ENCODE measurements at regions not wholly inside any gene's neighbourhood (a gene's known extent, or its start where the extent isn't known, plus 50 kb on each side); places are given as distances from the start of the nearest gene placed in this dataset.

DNA sequence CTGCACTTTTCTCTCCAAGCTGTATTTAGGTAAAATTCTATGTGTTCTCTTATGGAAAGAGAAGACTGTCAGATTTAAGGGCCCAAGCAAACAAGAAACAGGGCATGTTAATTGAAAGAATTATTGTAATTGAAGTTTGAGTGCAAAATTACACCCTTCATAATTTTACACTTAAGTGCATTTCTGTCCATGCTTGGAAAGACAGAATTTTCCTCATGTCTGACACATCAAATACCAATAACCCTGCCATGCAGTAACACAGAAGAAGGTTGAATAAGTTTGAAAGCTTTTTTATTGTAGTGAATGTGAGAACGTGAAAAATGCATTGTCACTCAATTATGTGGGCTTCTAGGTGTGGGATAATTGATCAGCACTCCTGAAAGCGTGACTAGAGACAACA lies 52.9 kb upstream of the PARD3B start:
- DNase-seq = no peak

DNA sequence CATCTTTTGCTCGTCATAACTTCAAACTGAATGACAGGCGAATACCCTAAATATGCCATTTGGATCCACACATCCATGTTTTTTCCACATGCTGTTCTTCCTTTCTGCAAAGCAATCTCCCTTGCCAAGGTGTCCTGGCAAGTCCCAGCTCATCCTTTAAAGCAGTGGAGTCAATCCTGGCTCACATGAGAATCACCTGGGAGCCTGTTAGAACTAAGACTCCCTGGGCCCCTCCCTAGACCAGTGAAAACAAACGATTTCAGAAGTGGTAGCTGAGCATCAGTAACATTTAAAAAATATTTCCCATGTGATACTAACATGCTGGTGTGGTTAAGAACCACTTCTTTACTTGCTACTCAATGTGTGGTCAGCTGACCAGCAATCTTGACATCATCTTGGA lies 50.6 kb upstream of the PARD3B start:
- DNase-seq = no peak

DNA sequence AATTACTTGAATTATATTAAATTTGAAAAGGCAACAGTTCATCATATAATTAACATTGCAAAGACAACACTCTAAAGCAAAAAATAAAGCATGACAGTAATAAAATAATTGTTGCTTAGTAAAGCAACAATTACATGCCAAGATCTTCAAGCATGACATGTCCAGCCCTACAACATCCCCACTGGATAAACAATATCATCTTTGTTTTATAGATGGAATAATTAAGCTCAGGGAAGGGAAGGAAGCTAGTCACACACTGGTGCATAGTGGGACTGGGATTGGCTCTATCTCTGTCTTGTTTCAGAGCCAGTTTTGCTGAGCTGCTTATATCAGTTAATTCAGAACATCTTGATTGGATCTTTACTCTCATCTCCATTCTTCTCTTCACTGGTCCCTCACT lies 49.9 kb upstream of the PARD3B start:
- DNase-seq = no peak

All from Kasumi-1 (cell line).